ENCODE measurements at regions not wholly inside any gene's neighbourhood (a gene's known extent, or its start where the extent isn't known, plus 50 kb on each side); places are given as distances from the start of the nearest gene placed in this dataset.

GRCh38 chr9:115209601-115210306 lies 91.8 kb upstream of the TNC start:
- DNase-seq (ENCODE audit: low read depth in 2 of 2) = no peak

- no peak for DNase-seq (ENCODE audit: low read depth in 2 of 2)
Observed at GRCh38 chr9:115210699-115211098, 92.7 kb upstream of the TNC start.

- DNase-seq (ENCODE audit: low read depth in 2 of 2) = no peak
Observed at GRCh38 chr9:115211413-115212124, 93.6 kb upstream of the TNC start.

DNA sequence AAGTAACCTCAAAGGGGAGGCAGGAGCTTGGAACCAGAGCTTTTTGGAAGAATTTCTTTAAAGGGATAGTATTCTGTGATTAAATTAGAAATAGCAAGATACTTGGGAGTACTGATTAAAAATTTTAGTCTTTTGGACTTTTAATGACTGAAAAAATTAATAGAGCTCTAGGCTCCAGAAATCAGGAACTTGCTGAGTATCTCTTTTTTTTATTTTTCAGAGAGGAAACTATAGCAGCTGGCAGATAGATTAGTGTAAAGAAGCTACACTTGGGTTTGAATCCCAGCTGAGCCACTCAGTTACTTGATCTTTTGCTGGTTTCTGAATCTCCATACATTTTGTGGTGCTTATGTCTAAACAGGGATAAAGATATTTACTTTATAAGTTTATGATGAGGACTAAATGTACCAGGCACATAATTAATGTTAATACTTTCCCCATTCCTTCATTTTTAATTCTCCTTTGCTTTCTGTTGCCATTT lies 94.2 kb upstream of the TNC start:
- DNase-seq (ENCODE audit: low read depth in 2 of 2) = no peak

DNA sequence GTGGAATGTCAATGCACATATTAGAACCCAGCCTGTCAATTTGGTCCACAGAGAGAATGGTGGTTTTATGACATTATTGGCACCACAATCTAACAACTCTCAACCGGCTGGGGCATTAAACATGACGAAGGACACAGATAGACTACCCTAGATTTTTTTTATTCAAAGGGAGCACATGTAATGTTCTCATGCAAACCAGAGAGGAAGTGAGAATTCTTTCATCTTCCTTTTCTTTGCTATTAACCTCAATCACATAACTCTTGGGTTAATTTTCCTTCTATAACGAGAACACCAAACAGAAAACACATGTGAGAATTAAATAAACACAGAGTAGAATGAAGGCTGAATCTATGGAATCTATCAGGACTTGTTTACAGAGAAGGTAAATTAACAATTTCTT lies 94.9 kb upstream of the TNC start:
- DNase-seq (ENCODE audit: low read depth in 2 of 2) = no peak

- no peak for DNase-seq (ENCODE audit: low read depth in 2 of 2)
Observed at GRCh38 chr9:115213818-115214334, 95.9 kb upstream of the TNC start.

DNA sequence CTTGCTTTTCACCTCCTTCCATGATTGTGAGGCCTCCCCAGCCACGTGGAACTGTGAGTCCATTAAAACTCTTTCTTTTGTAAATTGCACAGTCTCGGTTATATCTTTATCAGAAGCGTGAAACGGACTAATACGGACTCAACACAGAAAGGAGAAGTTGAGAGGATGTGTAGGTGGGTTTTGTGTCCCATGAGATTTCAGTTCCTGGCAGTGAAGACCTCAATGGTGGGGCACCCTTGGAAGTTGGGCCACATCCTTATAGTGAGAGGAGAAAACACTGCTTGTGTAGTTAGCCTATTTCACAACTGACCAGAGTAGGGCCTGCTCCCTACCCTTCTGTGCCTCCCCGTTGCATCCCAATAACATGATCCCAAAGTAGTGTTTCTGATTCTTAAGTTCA lies 98.9 kb upstream of the TNC start:
- no peak for DNase-seq (ENCODE audit: low read depth in 2 of 2)

DNA sequence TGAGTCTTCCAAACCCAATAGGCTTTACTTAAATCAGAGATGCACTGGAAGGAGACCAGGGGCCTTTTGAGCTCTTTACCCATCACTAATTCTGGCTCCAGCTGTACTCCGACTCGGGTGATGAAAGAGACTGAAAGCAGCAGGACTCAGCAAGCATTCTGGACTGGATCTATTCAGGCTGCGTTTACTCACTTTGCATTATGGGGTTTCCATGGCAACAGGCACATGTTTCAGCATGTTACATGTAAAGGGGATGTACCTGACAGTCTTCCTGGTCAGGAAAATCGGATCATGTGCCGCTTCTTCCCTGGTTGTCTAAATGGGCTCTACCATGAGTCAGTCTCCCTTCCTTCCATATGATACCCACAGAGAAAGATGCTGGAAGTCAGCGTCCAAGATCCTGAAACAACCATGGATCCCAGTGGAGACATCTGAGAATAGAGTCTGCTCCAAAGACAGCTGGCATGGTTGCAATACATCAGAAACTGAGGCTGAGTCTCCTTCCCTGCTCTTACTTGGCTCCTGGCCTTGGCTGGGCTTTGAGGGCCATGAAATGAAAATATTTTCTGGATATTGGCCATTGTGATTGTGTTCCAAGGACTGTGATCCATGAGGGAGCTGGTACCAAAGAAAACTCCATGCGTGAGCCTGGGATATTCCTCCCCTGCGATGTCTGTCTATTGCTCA lies 102.5 kb upstream of the TNC start:
- no peak for DNase-seq (ENCODE audit: low read depth in 2 of 2)

GRCh38 chr9:115223471-115223870 lies 105.5 kb upstream of the TNC start:
- DNase-seq (ENCODE audit: low read depth in 2 of 2) = no peak

DNA sequence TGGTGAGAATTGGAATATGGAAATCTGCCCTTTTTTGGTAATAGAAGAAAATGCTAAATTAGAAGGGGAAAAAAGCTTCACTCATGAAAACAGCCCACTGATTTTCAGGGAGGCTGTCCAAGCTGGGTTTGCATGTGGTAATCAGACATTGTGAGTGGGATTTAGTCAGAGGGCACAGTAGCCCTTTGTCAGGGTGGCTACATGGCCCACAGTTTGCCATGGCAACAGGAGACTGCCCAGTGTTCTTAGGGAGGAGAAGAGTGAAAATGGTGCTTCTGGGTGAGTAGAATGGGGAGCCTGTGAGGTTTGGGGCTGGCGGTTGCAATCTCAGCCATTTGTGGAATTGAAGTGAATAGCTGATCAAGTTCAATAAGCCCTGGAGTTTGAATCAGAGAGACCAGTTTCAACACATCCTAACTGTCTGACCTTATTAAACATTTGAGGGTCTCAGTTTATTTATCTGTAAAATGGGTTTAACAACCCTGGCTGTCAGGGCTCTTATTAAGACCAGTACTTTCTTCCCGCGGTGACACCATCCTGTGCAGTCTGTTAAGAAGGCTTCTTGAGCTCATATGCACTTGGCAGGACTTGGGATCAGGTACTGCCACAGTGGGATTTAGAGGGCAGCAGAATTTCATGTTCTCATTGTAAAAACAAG lies 107.6 kb upstream of the TNC start:
- DNase-seq (ENCODE audit: low read depth in 2 of 2) = no peak

- no peak for DNase-seq (ENCODE audit: low read depth in 2 of 2)
Observed at GRCh38 chr9:115226152-115226551, 108.2 kb upstream of the TNC start.

GRCh38 chr9:115229496-115229895 lies 111.5 kb upstream of the TNC start:
- no peak for DNase-seq (ENCODE audit: low read depth in 2 of 2)

- no peak for DNase-seq (ENCODE audit: low read depth in 2 of 2)
Observed at GRCh38 chr9:115230924-115231515, 113.1 kb upstream of the TNC start.

DNA sequence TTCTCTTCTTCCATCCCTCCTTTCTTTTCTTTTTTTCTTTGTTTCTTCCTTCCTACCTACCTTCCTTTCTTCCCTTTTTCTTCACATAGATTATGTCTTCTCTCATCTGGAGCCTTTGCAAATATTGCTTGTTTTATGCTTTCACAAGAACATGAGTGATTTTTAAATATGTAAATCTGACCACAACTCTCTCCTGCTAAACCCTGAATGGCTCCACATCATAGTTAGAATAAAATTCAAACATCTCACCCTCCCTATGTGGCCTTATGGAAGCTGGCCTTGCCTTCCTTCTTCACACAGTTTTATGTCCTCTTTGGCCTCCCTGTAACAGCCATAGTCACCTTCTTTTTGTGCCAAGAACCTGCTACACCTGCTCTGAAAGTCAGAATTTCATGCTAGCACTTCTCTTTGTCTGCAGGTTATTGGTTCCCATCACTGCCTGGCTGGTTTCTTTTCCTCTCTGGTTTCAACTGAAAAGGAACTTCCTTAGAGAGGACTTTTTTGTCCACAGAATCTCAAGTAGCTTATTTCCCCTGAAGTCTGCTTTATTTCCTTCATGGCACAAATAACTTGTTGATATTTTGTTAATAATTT lies 114.3 kb upstream of the TNC start:
- DNase-seq (ENCODE audit: low read depth in 2 of 2) = no peak

- no peak for DNase-seq (ENCODE audit: low read depth in 2 of 2)
Observed at GRCh38 chr9:115234094-115234493, 116.1 kb upstream of the TNC start.

DNA sequence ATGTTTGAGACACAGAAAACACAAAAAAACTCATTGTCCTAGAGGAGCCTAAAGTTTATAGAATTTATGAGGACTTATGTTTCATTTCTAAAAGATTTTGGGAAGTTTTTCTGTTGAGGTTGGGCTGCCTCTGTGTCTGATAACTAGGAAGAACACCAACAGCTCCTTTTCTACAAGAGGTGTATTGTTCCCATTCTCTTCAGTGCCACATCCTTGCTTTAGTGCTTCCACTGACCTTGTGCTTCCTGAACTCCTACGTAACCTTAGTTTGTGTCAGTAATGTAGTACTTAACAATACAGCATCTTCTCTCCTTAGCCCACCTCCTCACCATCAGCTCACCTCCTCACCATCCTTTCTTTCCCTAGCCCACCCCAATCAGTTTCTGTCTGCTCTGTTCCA lies 117.3 kb upstream of the TNC start:
- DNase-seq (ENCODE audit: low read depth in 2 of 2) = no peak

DNA sequence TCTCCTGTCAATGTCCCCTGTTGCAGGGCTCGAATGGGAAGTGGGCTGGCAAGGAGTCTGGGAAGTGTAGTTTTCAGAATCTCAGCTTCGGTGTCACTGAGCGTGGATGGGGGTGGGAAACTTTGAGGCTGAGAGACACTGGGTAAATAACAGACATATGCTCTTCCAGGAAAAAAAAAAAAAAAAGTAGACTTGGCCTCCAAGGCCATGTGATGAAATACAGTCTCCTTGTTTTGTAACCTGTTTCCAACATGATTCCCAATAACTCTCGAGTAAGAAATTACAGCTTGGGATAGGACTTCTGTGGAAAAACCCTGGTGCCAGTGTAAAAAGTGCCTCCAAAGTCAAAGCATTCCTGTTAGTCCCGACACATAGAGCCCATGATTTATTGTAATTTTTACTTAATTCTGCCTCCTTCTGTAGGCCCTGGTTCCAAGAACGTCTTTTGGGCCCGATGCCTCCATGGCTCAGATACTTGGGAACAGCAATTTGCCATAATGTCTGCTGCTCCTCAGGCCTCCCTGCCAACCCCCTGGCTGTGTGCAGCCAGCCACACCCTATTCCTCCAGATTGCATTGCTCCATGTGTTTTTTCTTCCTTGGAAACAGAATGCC lies 119.5 kb upstream of the TNC start:
- DNase-seq (ENCODE audit: low read depth in 2 of 2) = no peak

DNA sequence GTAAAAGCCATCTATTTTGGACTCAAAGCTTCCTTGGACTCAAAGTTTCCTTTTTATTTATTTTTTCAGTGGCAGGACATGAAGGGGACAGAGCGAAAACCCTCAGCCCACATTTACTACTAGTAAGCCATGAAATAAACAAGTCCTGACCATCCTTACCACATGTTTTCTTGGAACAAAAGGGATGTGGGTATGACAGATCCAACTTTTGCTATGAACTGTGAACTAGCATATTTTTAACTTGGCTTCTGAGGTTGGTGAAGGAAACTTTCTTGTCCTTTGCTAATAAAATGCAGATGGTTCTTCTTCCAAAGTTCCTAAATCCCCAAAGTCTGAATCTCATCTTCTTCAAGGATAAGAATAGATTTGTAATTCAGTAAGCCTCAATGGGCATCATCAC lies 122.7 kb upstream of the TNC start:
- no peak for DNase-seq (ENCODE audit: low read depth in 2 of 2)

DNA sequence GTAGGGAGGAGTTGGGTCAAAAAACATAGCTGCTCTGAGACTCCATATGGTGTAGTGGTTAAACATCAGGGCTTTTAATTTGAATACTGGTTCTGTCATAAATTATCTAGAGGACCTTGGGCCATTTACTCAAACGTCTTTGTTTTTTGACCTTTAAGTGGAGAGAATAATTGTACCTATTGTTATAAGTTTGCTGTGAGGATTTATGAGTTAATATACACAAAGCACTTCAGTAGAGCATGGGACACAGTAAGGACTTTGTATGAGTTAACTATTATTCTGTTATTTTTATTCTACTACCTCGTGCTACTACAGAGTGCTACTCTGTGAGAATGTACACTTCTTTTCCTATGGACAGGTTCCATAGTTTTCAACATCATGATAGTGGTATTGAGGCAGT lies 123.7 kb upstream of the TNC start:
- DNase-seq (ENCODE audit: low read depth in 2 of 2) = no peak

DNA sequence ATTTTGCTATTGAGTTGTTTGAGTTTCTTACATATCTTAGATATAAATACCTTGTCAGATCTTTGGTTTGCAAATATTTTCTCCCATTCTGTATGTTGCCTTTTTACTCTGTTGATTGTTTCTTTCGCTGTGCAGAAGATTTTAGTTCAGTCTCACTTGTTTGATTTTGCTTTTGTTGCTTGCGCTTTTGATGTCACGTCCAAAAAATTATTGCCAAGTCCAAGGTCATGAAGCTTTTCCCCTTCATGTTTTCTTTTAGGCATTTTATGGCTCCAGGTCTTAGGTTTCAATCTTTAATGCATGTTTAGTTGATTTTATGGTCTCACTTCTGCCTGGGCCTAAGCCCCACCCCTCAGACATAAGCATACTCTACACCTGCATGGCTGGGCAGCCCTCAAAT lies 131.5 kb upstream of the TNC start:
- no peak for DNase-seq (ENCODE audit: low read depth in 2 of 2)

- DNase-seq (ENCODE audit: low read depth in 2 of 2) = no peak
Observed at GRCh38 chr9:115250621-115251032, 132.7 kb upstream of the TNC start.
